ENCODE measurements at regions not wholly inside any gene's neighbourhood (a gene's known extent, or its start where the extent isn't known, plus 50 kb on each side); places are given as distances from the start of the nearest gene placed in this dataset.

GRCh38 chr7:81140775-81141174 is 221.9 kb upstream of the SEMA3C start:
- Mint-ChIP-seq H3K27me3 (ENCODE audit: low read depth, poor library complexity) (peaks cover 2% of the 10 kb centered on the region), H3K36me3 (ENCODE audit: low read depth) (peaks cover 12% of the 10 kb centered on the region), H3K27ac (no peak overlapping the region), H3K9me3 (peaks cover 43% of the 10 kb centered on the region), H3K4me3 (no peak overlapping the region), H3K4me1 (no peaks in the 10 kb centered on the region)
- TF ChIP-seq CTCF (IDR thresholded peaks at IDR 0.05) = no peak
- DNase-seq = no peak

DNA sequence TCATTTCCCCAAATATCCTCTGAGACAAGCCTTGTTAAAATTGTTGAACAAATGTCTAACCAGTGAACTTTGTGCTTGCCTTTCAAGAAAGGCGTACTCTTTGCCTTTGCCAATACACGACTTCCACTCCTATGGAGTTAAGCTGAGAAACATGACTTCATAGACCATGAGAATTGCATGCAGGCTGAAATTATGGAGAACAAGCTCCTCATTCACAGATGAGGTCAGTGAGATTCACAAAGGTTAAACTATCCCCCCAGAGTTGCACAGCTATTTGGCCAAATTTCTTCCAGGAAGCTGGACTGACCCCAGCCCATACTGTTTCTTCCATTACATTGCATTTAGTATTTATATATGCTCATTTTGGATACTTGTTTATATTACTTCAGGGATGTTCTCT is 221.4 kb upstream of the SEMA3C start:
- Mint-ChIP-seq H3K4me3 (no peak overlapping the region), H3K9me3 (peaks cover 39% of the 10 kb centered on the region), H3K27ac (no peak overlapping the region), H3K4me1 (no peaks in the 10 kb centered on the region), H3K36me3 (ENCODE audit: low read depth) (peaks cover 11% of the 10 kb centered on the region), H3K27me3 (ENCODE audit: low read depth, poor library complexity) (no peaks in the 10 kb centered on the region)
- DNase-seq = no peak
- TF ChIP-seq CTCF (IDR thresholded peaks at IDR 0.05) = no peak

GRCh38 chr7:81138870-81139269 is 220.0 kb upstream of the SEMA3C start:
- Mint-ChIP-seq H3K36me3 (ENCODE audit: low read depth) (peaks cover 6% of the 10 kb centered on the region), H3K27ac (no peak overlapping the region), H3K4me1 (peaks cover 7% of the 10 kb centered on the region), H3K27me3 (ENCODE audit: low read depth, poor library complexity) (no peaks in the 10 kb centered on the region), H3K4me3 (no peak overlapping the region), H3K9me3 (peaks cover 30% of the 10 kb centered on the region)
- DNase-seq = no peak
- TF ChIP-seq CTCF (IDR thresholded peaks at IDR 0.05) = no peak

- Mint-ChIP-seq H3K4me3 (no peak overlapping the region), H3K27me3 (ENCODE audit: low read depth, poor library complexity) (no peaks in the 10 kb centered on the region), H3K4me1 (peaks cover 7% of the 10 kb centered on the region), H3K9me3 (peaks cover 16% of the 10 kb centered on the region), H3K36me3 (ENCODE audit: low read depth) (peaks cover 6% of the 10 kb centered on the region), H3K27ac (no peak overlapping the region)
- TF ChIP-seq CTCF (IDR thresholded peaks at IDR 0.05) = no peak
- no peak for DNase-seq
Measured at GRCh38 chr7:81135324-81135723, 216.5 kb upstream of the SEMA3C start.

DNA sequence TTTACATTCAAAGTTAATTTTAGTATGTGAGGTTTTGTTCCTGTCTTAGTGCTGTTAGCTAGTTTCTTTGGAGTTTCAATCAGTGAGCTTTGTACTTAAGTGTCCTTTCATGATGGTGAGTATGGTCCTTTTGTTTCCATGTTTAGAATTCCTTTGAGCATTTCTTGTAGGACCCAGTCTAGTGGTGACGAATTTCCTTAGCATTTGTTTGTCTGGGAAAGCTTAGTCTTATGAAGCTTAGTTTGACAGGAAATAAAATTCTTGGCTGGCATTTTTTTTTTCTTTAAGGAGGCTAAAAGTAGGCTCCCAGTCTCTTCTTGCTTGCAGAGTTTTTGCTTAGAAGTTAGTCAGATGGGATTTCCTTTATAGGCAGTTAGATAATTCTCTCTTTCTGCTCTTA is 209.2 kb upstream of the SEMA3C start:
- no peaks in the 10 kb centered on the region for H3K4me1 Mint-ChIP-seq
- no peak for TF ChIP-seq CTCF (IDR thresholded peaks at IDR 0.05)
- H3K4me3 Mint-ChIP-seq = no peak overlapping the region
- H3K27ac Mint-ChIP-seq = no peak overlapping the region
- H3K36me3 Mint-ChIP-seq (ENCODE audit: low read depth) = peaks cover 59% of the 10 kb centered on the region
- H3K9me3 Mint-ChIP-seq = peaks cover 73% of the 10 kb centered on the region
- peaks cover 2% of the 10 kb centered on the region for H3K27me3 Mint-ChIP-seq (ENCODE audit: low read depth, poor library complexity)
- DNase-seq = no peak

- peaks cover 38% of the 10 kb centered on the region for H3K36me3 Mint-ChIP-seq (ENCODE audit: low read depth)
- peaks cover 45% of the 10 kb centered on the region for H3K9me3 Mint-ChIP-seq
- H3K4me1 Mint-ChIP-seq = peaks cover 38% of the 10 kb centered on the region
- DNase-seq = peak; percentile 18
- no peak for TF ChIP-seq CTCF (IDR thresholded peaks at IDR 0.05)
- H3K27me3 Mint-ChIP-seq (ENCODE audit: low read depth, poor library complexity) = no peaks in the 10 kb centered on the region
- H3K27ac Mint-ChIP-seq = peak overlapping the region; percentile 94
- peak overlapping the region; percentile 26 for H3K4me3 Mint-ChIP-seq
Measured at GRCh38 chr7:81120803-81121202, 202.0 kb upstream of the SEMA3C start.

Data from nephron progenitor cell (in vitro differentiated cells).